K562 (cell line): ENCODE measurements at regions not wholly inside any gene's neighbourhood (a gene's known extent, or its start where the extent isn't known, plus 50 kb on each side); places are given as distances from the start of the nearest gene placed in this dataset.

Source experiments
- HBP1 ChIP-seq: fragments of 450-650 bp; formaldehyde crosslinking; IDR thresholded peaks from 2 replicates; pipeline ENCODE4 v1.4.0; 2022; ENCODE audit warnings: missing genetic modification characterization
- KLF1 ChIP-seq: fragments of 450-650 bp; IDR thresholded peaks from 2 replicates; pipeline ENCODE4 v1.6.1; 2016; ENCODE audit warnings: missing genetic modification characterization, missing compliant biosample characterization
- POLR2AphosphoS5 ChIP-seq: IDR thresholded peaks from 2 replicates; pipeline ENCODE4 v1.6.1; 2011; ENCODE audit warnings: mild to moderate bottlenecking, low read depth, low read length, moderate library complexity; ENCODE audit not compliant: control insufficient read depth, insufficient read depth
- STAT5B ChIP-seq: fragments of 250-450 bp; sonication (Bioruptor Pico); IDR thresholded peaks from 2 replicates; pipeline ENCODE4 v1.8.0; 2021; ENCODE audit warnings: mild to moderate bottlenecking, inconsistent platforms
- TAL1 ChIP-seq: fragments of 450-650 bp; IDR thresholded peaks from 2 replicates; pipeline ENCODE4 v1.6.1; 2016; ENCODE audit warnings: mild to moderate bottlenecking
- TCF3 ChIP-seq: sonication (generic); formaldehyde crosslinking; IDR thresholded peaks from 2 replicates; pipeline ENCODE4 v1.4.0; 2020; ENCODE audit warnings: mild to moderate bottlenecking, missing genetic modification reagents
- U2AF1 ChIP-seq: fragments of 200-400 bp; formaldehyde crosslinking; optimal IDR thresholded peaks from 2 replicates; pipeline ENCODE3; 2017; ENCODE audit warnings: mild to moderate bottlenecking, low read depth, low read length, moderate library complexity
- ZBTB43 ChIP-seq: sonication (generic); formaldehyde crosslinking; IDR thresholded peaks from 2 replicates; pipeline ENCODE4 v1.8.0; 2023; ENCODE audit warnings: mild to moderate bottlenecking, missing genetic modification reagents
- ZNF407 ChIP-seq: fragments of 450-650 bp; IDR thresholded peaks from 2 replicates; pipeline ENCODE4 v1.6.1; 2016; ENCODE audit warnings: low read depth

- TF ChIP-seq ZNF407 (no peak), U2AF1 (no peak), TCF3 (CRISPR knock-in tag) (peak; percentile 32; the same call in 1 of the 2 replicates), TAL1 (peak; percentile 51; the same call in 1 of the 2 replicates), POLR2AphosphoS5 (no peak), KLF1 (tag) (no peak), HBP1 (CRISPR knock-in tag) (no peak), STAT5B (no peak), ZBTB43 (CRISPR knock-in tag) (no peak)
Observed at GRCh38 chr1:4328402-4329071, 325.9 kb upstream of the AJAP1 start (continued).
